ENCODE measurements at regions not wholly inside any gene's neighbourhood (a gene's known extent, or its start where the extent isn't known, plus 50 kb on each side); places are given as distances from the start of the nearest gene placed in this dataset.

DNA sequence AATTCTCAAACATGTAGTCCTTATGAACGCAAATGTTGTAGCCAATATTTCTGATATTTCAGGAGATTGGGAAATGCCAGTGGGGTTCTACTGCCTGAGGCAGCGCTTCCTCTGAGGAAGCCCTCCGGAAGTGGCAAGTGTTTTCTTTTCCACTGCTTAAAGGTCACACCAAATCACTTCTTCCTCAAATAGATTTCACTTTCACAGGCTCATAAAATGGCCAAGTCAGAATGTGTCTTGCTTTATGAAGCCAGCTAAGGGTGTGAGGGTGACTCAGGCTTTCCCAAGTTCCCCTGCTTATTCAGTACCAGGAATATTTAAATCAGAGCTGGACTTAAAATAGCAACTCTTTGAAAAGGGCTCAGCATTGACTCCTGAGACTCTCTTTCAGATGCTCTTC is 514.2 kb upstream of the DIPK2B start:
- in situ Hi-C loops (cut with MboI; ENCODE audit: low sequenced_read_pairs): no loop called here

- in situ Hi-C loops (cut with MboI; ENCODE audit: low sequenced_read_pairs): no loop called here
These were observed 511.4 kb upstream of the DIPK2B start for GRCh38 chrX:45712067-45712466.

DNA sequence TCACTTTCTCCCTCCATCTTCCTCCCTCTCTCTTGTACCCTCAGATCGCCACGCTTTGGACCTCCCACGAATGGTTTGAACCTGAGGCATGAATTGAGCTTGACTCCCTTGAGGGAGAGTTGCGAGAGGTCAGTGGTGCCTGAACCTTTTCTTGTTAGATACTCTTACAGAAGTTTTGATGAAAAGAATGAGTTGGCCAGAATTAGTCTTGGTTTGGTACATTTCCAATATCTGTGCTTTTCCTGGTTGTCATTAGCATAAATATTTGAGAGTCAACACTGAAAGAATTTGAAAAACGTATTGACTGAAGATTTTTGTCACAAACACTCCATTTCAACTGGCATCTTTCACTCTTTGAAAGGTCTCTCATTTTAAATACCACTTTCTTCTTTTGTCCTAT is 510.6 kb upstream of the DIPK2B start:
- in situ Hi-C loops (cut with MboI; ENCODE audit: low sequenced_read_pairs): no loop called here

DNA sequence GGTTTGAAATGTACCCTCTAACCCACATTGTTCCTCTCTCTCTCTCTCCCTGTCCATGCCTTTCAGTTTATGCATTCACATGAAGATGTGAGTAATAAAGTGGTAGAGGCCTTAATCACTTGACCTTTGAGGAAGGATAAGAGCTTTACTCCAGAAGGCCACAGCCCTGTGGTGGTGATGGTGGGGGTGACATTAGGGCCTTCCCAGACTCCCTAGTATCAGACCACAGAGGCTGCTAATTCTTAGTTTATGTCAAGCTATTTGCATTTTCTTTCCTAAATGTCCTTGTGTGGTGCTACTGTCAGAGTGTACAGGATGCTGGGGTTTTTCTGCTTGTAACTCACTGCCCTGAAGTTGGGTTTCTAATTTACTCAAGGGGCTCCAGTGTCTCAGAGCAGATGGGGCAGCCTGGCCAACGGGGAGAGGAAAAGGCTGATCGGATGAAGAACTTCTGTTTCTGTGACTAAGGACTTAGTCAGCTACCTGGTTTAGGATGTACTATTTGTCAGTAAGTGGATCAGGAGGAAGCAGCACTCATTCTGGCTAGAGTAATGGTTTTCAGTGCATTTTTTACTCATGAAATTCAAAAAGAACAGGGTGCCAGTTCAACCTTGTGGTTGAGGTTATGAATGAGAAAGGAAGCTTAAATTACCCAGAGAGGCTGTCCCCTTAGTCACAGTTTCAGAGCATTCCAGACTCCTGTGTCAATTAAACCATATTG is 509.6 kb upstream of the DIPK2B start:
- in situ Hi-C loops (cut with MboI; ENCODE audit: low sequenced_read_pairs): no loop called here

DNA sequence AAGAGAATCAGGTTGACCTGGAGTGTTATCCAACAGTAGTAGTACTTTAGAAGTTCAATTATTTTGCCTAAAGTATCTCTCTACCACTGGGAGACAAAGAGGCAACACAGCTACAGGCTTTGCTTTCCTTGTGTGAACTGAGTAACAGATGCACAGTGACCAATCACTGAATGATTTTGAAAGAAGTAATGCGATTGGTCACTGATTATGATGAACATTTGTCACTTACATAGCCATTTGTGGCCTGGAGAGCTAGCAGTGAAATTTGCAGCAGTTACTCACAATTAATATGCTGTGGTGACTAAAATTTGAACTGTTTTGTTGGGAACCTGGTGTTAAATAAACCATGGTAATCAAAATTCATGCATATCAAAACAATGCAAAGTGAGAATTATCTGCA is 508.7 kb upstream of the DIPK2B start:
- in situ Hi-C loops (cut with MboI; ENCODE audit: low sequenced_read_pairs): no loop called here

GRCh38 chrX:45699158-45699557 is 498.5 kb upstream of the DIPK2B start:
- in situ Hi-C loops (cut with MboI; ENCODE audit: low sequenced_read_pairs): no loop called here

- in situ Hi-C loops (cut with MboI; ENCODE audit: low sequenced_read_pairs): no loop called here
These were observed 496.9 kb upstream of the DIPK2B start for GRCh38 chrX:45697591-45697990.

- in situ Hi-C loops (cut with MboI; ENCODE audit: low sequenced_read_pairs): no loop called here
These were observed 496.1 kb upstream of the DIPK2B start for GRCh38 chrX:45696736-45697135.

DNA sequence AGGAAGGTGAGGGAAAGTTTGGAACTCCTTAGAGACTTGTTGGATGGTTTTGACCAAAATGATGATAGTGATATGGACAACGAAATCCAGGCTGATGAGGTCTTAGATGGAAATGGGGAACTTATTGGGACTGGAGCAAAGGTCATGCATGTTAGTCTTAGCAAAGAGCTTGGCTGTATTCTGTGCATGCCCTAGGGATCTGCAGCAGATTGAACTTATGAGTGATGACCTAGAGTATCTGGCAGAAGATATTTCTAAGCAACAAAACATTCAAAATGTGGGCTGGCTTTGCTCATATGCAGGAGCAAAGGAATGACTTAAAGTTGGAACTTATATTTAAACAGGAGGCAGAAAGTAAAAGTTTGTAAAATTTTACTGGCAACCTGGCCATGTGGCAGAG is 489.3 kb upstream of the DIPK2B start:
- in situ Hi-C loops (cut with MboI; ENCODE audit: low sequenced_read_pairs): no loop called here

GRCh38 chrX:45683914-45684313 is 483.2 kb upstream of the DIPK2B start:
- in situ Hi-C loops (cut with MboI; ENCODE audit: low sequenced_read_pairs): no loop called here

DNA sequence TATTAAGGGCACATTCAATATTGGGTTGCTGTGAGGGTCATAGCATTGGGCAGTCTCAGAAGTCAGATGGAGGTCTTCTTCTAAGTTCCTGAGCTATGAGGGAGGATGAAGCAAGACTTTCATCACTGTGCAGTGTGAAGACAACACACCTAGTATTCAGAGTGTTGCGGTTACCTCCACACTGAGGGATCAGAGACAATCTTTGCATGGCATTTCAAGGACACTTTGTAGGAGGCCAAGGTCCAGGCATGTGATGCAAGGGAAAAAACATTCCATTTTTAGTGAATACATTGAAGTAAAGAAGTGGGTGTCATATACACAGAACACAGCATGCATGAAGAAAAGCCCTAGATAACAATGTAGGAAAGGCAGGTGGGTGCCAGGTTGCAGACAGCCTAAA is 481.2 kb upstream of the DIPK2B start:
- in situ Hi-C loops (cut with MboI; ENCODE audit: low sequenced_read_pairs): no loop called here

GRCh38 chrX:45669715-45670340 is 469.2 kb upstream of the DIPK2B start:
- in situ Hi-C loops (cut with MboI; ENCODE audit: low sequenced_read_pairs): no loop called here

DNA sequence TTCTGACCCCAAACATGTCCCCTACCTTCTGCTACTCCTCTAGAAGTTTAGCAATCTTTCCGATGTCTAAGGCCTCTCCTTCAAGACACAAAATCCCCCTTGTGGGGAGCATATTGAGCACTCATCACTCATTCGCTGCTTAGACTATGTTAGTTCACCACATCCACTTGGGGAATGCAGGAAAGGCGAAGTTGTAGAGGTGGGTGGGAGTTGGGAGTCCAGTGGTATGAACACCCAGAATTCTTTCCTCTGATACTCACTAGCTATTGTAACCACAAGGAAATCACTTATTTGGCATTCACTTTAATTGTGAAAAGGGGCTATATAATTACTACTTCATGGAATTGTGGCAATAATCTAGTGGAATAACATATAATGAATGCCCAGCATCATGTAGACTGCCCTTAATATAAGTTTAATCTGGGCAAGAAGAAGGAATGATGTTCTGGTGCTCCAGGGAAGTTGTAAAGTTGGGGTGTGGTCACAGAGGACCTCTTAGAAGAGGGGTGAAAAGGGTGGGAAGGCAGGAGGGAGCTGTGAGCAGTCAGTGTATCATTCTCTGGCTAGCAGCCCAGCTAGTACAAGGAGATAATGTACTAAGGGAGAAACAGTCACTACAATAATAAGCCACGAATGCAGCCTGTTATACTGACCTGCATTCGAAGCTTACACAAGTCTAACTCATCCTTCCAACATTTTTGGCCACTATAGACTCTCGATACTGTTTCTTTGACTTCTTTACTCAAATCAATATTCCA is 468.2 kb upstream of the DIPK2B start:
- in situ Hi-C loops (cut with MboI; ENCODE audit: low sequenced_read_pairs): no loop called here

DNA sequence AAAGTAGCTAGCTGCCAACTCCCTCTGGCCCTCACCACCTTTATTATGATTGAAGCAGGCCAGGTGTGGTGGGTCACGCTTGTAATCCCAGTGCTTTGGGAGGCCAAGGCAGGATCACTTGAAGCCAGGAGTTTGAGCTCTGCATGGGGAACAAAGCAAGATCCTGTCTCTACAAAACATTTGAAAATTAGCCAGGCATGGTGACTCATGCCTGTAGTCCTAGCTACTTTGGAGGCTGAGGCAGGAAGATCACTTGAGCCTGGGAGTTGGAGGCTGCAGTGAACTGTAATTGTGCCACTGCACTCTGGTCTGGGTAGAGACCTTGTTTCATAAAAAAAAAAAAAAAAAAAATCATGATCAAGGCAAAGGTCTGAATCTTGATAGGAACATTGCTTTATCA is 467.0 kb upstream of the DIPK2B start:
- in situ Hi-C loops (cut with MboI; ENCODE audit: low sequenced_read_pairs): no loop called here

GRCh38 chrX:45664727-45665290 is 464.1 kb upstream of the DIPK2B start:
- in situ Hi-C loops (cut with MboI; ENCODE audit: low sequenced_read_pairs): no loop called here

DNA sequence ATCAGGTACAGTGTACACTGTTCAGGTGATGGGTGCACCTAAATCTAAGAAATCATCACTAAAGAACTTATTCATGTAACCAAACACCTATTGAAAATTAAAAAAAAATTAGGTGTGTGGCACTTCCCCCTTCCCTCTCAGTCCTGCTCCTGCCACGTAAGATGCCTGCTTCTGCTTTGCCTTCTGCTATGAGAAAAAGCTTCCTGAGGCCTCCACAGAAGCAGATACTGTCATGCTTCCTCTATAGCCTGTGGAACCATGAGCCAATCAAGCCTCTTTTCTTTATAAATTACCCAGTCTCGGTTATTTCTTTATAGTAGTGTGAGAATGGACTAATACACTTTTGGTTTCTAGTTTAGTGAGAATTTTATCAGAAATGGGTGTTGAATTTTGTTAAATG is 459.8 kb upstream of the DIPK2B start:
- in situ Hi-C loops (cut with MboI; ENCODE audit: low sequenced_read_pairs): no loop called here

DNA sequence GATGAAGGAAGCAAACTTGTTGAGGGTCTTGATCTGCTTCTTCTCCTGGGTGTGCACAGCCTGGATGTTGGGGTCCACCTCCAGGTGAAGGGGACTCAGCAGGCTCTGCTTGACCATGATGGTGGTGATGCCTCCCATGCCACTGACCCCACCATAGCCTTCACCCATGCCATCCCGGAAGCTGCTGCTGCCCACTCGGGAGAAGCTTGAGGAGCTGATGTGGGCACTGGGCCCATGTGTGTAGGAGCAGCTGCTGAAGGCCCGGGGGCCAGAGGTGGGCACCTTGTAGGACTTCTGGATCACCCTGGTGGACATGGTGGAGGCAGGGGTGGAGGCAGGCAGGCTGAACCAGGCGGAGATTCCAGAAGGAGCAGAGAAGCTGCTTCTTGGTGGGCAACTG is 432.7 kb upstream of the DIPK2B start:
- in situ Hi-C loops (cut with MboI; ENCODE audit: low sequenced_read_pairs): no loop called here

DNA sequence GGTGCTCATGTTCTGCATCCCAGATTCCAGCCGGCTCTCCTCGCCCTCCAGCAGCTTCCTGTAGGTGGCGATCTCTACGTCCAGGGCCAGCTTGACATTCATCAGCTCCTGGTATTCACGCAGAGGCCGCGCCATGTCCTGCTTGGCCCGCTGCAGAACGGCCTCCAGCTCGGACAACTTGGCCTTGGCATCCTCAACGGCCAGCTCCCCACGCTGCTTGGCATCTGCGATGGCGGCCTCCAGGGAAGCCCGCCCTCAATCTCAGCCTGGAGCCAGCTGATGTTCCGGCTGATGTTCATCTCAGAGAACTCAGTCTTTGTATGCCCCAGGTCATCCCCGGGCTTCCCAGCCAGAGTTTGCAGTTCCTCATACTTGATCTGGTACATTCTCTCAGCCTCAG is 431.8 kb upstream of the DIPK2B start:
- in situ Hi-C loops (cut with MboI; ENCODE audit: low sequenced_read_pairs): no loop called here

- in situ Hi-C loops (cut with MboI; ENCODE audit: low sequenced_read_pairs): no loop called here
These were observed 429.4 kb upstream of the DIPK2B start for GRCh38 chrX:45630078-45630477.

DNA sequence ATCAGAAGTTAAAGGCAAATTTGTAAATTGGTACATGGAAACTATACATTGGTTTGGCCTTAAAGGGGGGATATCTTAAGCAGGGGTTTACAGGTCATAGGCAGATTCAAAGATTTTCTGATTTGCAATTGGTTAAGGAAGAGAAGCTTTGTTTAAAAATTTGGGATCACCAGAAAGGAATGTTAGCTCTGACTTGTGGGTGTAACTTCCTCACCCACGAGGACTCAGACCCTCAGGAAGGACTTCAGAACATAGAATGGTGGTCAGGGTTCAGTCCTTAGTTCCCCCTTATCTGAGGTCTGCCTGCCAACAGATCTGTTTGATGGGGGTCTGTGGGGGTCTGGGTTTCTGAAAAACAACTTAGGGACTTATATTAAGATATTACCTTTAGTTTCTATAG is 427.4 kb upstream of the DIPK2B start:
- in situ Hi-C loops (cut with MboI; ENCODE audit: low sequenced_read_pairs): no loop called here

DNA sequence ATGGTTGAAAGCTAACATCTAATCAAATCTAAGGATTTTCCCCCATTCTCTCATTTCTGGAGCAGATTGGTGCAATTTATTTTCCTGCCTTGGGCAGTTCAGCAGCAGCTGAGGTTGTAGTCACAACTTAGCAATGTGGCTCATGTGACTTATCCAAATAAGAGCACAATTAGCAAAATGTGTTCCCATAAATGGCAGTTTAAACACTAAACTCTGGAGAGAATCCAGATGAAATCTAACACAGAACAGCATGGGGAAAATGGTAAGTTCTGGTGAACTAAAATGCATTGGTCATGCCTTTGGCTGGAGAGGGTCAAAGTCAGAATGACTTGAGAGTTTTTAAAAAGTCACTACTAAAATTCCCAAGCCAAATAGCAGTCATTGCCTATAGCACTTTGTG is 422.6 kb upstream of the DIPK2B start:
- in situ Hi-C loops (cut with MboI; ENCODE audit: low sequenced_read_pairs): no loop called here

GRCh38 chrX:45622538-45622937 is 421.9 kb upstream of the DIPK2B start:
- in situ Hi-C loops (cut with MboI; ENCODE audit: low sequenced_read_pairs): no loop called here

Measured in HL-60/S4 treated with retinoic acid at 250 ng/mL for 4 days and 3 days (cell line).